Liver (tissue), 8 donors: ENCODE measurements at regions not wholly inside any gene's neighbourhood (a gene's known extent, or its start where the extent isn't known, plus 50 kb on each side); places are given as distances from the start of the nearest gene placed in this dataset.

Experiments
- DNase-seq: peaks from one replicate; pipeline ENCODE4 v3.0.0-alpha.2; 2017; ENCODE audit warnings: low spot score
- H3K27ac ChIP-seq, 2 donors: one replicate each; pipeline ENCODE4 v1.7.0; 2013; ENCODE audit warnings: inconsistent platforms in 2 of 2, low read length in 2 of 2, control low read depth in 1 of 2, low read depth in 1 of 2, mild to moderate bottlenecking in 1 of 2
- H3K27me3 ChIP-seq, 4 donors: one replicate each; pipeline versions ENCODE4 v1.6.1 to v1.7.0; 2013; ENCODE audit warnings: low read length in 3 of 4, inconsistent platforms in 1 of 4, mild to moderate bottlenecking in 1 of 4, moderate library complexity in 1 of 4; ENCODE audit not compliant: control insufficient read depth in 4 of 4, insufficient read depth in 4 of 4
- H3K36me3 ChIP-seq, 4 donors: one replicate each; pipeline versions ENCODE4 v1.6.1 to v1.7.0; 2013; ENCODE audit warnings: low read length in 3 of 4, mild to moderate bottlenecking in 3 of 4, low read depth in 1 of 4, moderate library complexity in 1 of 4; ENCODE audit not compliant: control insufficient read depth in 4 of 4, insufficient read depth in 3 of 4
- H3K4me1 ChIP-seq, 4 donors: one replicate each; pipeline versions ENCODE4 v1.6.1 to v1.7.0; 2013; ENCODE audit warnings: low read length in 3 of 4, mild to moderate bottlenecking in 3 of 4, moderate library complexity in 1 of 4; ENCODE audit not compliant: control insufficient read depth in 4 of 4, insufficient read depth in 4 of 4
- H3K4me3 ChIP-seq, 3 donors: one replicate each; pipeline versions ENCODE4 v1.6.1 to v1.7.0; 2013; ENCODE audit warnings: low read length in 3 of 3, control low read depth in 1 of 3, low read depth in 1 of 3, mild to moderate bottlenecking in 1 of 3
- H3K9ac ChIP-seq, 2 donors: one replicate each; pipeline ENCODE4 v1.7.0; 2013; ENCODE audit warnings: low read length in 2 of 2, mild to moderate bottlenecking in 2 of 2, moderate library complexity in 2 of 2, control low read depth in 1 of 2, low read depth in 1 of 2
- H3K9me3 ChIP-seq, 4 donors: one replicate each; pipeline versions ENCODE4 v1.6.1 to v1.7.0; 2013; ENCODE audit warnings: low read length in 3 of 4; ENCODE audit not compliant: control insufficient read depth in 4 of 4
- ATF3 ChIP-seq: IDR thresholded peaks from 2 replicates; pipeline ENCODE4 v1.6.1; 2016; ENCODE audit warnings: antibody characterized with exemption
- FOXA1 ChIP-seq: IDR thresholded peaks from 2 replicates; pipeline ENCODE4 v1.6.1; 2016; ENCODE audit warnings: antibody characterized with exemption
- FOXA2 ChIP-seq: IDR thresholded peaks from 2 replicates; pipeline ENCODE4 v1.6.1; 2016; ENCODE audit warnings: antibody characterized with exemption
- GABPA ChIP-seq, 2 donors: IDR thresholded peaks in 1 of 2; conservative IDR thresholded peaks in 1 of 2; 2 replicates each; pipeline ENCODE4 v1.6.1; 2016; ENCODE audit warnings: antibody characterized with exemption in 2 of 2, mild to moderate bottlenecking in 1 of 2, moderate library complexity in 1 of 2
- HNF4G ChIP-seq: IDR thresholded peaks from 2 replicates; pipeline ENCODE4 v1.6.1; 2016; ENCODE audit warnings: antibody characterized with exemption
- JUND ChIP-seq, 2 donors: IDR thresholded peaks; 2 replicates each; pipeline ENCODE4 v1.6.1; 2016; ENCODE audit warnings: antibody characterized with exemption in 2 of 2
- MAX ChIP-seq: IDR thresholded peaks from 2 replicates; pipeline ENCODE4 v1.6.1; 2016; ENCODE audit warnings: antibody characterized with exemption
- NR2F2 ChIP-seq: IDR thresholded peaks from 2 replicates; pipeline ENCODE4 v1.6.1; 2016; ENCODE audit warnings: antibody characterized with exemption
- RAD21 ChIP-seq, 2 donors: IDR thresholded peaks; 2 replicates each; pipeline ENCODE4 v1.6.1; 2016; ENCODE audit warnings: antibody characterized with exemption in 2 of 2, mild to moderate bottlenecking in 2 of 2
- RXRA ChIP-seq, 2 donors: IDR thresholded peaks; 2 replicates each; pipeline ENCODE4 v1.6.1; 2017 to 2018; ENCODE audit warnings: antibody characterized with exemption in 2 of 2, mild to moderate bottlenecking in 1 of 2
- SP1 ChIP-seq: IDR thresholded peaks from 2 replicates; pipeline ENCODE4 v1.6.1; 2018; ENCODE audit warnings: antibody characterized with exemption, mild to moderate bottlenecking
- TAF1 ChIP-seq: conservative IDR thresholded peaks from 2 replicates; pipeline ENCODE4 v1.6.1; 2016; ENCODE audit warnings: antibody characterized with exemption, mild to moderate bottlenecking
- YY1 ChIP-seq: IDR thresholded peaks from 2 replicates; pipeline ENCODE4 v1.6.1; 2016; ENCODE audit warnings: antibody characterized with exemption, mild to moderate bottlenecking
- WGBS: extraction: QIAGEN DNeasy Blood & Tissue Kit; methylation state at CpG from one replicate; pipeline ENCODE4 v1.1.7; 2013; 5-methylcytosine and 5-hydroxymethylcytosine counted together
- TF ChIP-seq, protein P1 (sequence below): IDR thresholded peaks from 2 replicates; pipeline ENCODE4 v1.6.1; 2016; ENCODE audit warnings: antibody characterized with exemption
- TF ChIP-seq, protein P2 (sequence below): fragments of 150-350 bp; IDR thresholded peaks from 2 replicates; pipeline ENCODE4 v1.5.1; 2017; ENCODE audit warnings: improper control_type of control experiment, low read depth, low read length; ENCODE audit not compliant: missing input control
- TF ChIP-seq, protein P3 (sequence below): IDR thresholded peaks from 2 replicates; pipeline ENCODE4 v1.6.1; 2016; ENCODE audit warnings: antibody characterized with exemption, mild to moderate bottlenecking
- donor health status: healthy.
- donor health status: healthy.
- donor health status: healthy.
- donor health status: healthy.
- donor health status: healthy.

- DNase-seq: no peak
- Histone ChIP-seq H3K4me3 (no peak overlapping the region), H3K27ac (no peak overlapping the region), H3K27me3 (peaks cover 0 to 8% (median 0%) of the 10 kb centered on the region in 4 donors), H3K9ac (no peak overlapping the region), H3K36me3 (no peaks in the 10 kb centered on the region), H3K9me3 (no peaks in the 10 kb centered on the region), H3K4me1 (peaks cover 2 to 5% (median 3%) of the 10 kb centered on the region in 4 donors)
- WGBS: 63% methylated on average over 6 of the region's 6 CpGs
- TF ChIP-seq JUND (IDR thresholded peaks at IDR 0.05) (no peak), FOXA1 (no peak), ATF3 (no peak), FOXA2 (no peak), NR2F2 (no peak), GABPA (IDR thresholded peaks at IDR 0.05 in 1 of 2, conservative IDR thresholded peaks at IDR 0.05 in 1 of 2) (no peak), RXRA (IDR thresholded peaks at IDR 0.05) (no peak), TAF1 (no peak), YY1 (no peak), MAX (no peak), SP1 (no peak), RAD21 (IDR thresholded peaks at IDR 0.05) (no peak), HNF4G (no peak)
- TF ChIP-seq, protein P1, sequence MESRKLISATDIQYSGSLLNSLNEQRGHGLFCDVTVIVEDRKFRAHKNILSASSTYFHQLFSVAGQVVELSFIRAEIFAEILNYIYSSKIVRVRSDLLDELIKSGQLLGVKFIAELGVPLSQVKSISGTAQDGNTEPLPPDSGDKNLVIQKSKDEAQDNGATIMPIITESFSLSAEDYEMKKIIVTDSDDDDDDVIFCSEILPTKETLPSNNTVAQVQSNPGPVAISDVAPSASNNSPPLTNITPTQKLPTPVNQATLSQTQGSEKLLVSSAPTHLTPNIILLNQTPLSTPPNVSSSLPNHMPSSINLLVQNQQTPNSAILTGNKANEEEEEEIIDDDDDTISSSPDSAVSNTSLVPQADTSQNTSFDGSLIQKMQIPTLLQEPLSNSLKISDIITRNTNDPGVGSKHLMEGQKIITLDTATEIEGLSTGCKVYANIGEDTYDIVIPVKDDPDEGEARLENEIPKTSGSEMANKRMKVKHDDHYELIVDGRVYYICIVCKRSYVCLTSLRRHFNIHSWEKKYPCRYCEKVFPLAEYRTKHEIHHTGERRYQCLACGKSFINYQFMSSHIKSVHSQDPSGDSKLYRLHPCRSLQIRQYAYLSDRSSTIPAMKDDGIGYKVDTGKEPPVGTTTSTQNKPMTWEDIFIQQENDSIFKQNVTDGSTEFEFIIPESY: no peak
- TF ChIP-seq, protein P2, sequence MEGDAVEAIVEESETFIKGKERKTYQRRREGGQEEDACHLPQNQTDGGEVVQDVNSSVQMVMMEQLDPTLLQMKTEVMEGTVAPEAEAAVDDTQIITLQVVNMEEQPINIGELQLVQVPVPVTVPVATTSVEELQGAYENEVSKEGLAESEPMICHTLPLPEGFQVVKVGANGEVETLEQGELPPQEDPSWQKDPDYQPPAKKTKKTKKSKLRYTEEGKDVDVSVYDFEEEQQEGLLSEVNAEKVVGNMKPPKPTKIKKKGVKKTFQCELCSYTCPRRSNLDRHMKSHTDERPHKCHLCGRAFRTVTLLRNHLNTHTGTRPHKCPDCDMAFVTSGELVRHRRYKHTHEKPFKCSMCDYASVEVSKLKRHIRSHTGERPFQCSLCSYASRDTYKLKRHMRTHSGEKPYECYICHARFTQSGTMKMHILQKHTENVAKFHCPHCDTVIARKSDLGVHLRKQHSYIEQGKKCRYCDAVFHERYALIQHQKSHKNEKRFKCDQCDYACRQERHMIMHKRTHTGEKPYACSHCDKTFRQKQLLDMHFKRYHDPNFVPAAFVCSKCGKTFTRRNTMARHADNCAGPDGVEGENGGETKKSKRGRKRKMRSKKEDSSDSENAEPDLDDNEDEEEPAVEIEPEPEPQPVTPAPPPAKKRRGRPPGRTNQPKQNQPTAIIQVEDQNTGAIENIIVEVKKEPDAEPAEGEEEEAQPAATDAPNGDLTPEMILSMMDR: no peak
- TF ChIP-seq, protein P3, sequence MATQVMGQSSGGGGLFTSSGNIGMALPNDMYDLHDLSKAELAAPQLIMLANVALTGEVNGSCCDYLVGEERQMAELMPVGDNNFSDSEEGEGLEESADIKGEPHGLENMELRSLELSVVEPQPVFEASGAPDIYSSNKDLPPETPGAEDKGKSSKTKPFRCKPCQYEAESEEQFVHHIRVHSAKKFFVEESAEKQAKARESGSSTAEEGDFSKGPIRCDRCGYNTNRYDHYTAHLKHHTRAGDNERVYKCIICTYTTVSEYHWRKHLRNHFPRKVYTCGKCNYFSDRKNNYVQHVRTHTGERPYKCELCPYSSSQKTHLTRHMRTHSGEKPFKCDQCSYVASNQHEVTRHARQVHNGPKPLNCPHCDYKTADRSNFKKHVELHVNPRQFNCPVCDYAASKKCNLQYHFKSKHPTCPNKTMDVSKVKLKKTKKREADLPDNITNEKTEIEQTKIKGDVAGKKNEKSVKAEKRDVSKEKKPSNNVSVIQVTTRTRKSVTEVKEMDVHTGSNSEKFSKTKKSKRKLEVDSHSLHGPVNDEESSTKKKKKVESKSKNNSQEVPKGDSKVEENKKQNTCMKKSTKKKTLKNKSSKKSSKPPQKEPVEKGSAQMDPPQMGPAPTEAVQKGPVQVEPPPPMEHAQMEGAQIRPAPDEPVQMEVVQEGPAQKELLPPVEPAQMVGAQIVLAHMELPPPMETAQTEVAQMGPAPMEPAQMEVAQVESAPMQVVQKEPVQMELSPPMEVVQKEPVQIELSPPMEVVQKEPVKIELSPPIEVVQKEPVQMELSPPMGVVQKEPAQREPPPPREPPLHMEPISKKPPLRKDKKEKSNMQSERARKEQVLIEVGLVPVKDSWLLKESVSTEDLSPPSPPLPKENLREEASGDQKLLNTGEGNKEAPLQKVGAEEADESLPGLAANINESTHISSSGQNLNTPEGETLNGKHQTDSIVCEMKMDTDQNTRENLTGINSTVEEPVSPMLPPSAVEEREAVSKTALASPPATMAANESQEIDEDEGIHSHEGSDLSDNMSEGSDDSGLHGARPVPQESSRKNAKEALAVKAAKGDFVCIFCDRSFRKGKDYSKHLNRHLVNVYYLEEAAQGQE: no peak
Measured at GRCh38 chr12:127381681-127382080, 885.3 kb upstream of the TMEM132C start.

- Histone ChIP-seq H3K27ac (no peak overlapping the region), H3K36me3 (no peaks in the 10 kb centered on the region), H3K4me1 (peaks cover 2 to 5% (median 3%) of the 10 kb centered on the region in 4 donors), H3K9me3 (no peaks in the 10 kb centered on the region), H3K9ac (no peak overlapping the region), H3K4me3 (no peak overlapping the region), H3K27me3 (peaks cover 0 to 8% (median 0%) of the 10 kb centered on the region in 4 donors)
- no peak for DNase-seq
- WGBS: 58% methylated on average over 8 of the region's 8 CpGs
- TF ChIP-seq FOXA1 (no peak), SP1 (no peak), JUND (IDR thresholded peaks at IDR 0.05) (no peak), RAD21 (IDR thresholded peaks at IDR 0.05) (no peak), HNF4G (no peak)
- TF ChIP-seq, protein P2: no peak
- TF ChIP-seq, protein P1: no peak
- TF ChIP-seq, protein P3: no peak
Measured at GRCh38 chr12:127383281-127383680, 883.7 kb upstream of the TMEM132C start.
